ENCODE measurements at regions not wholly inside any gene's neighbourhood (a gene's known extent, or its start where the extent isn't known, plus 50 kb on each side); places are given as distances from the start of the nearest gene placed in this dataset.
A peak's percentile ranks its signal among the peaks of the same experiment; 100 is the strongest.

GRCh38 chr2:20507711-20508110 is 60.8 kb downstream of the RHOB start:
- no peak for TF ChIP-seq CTCF (IDR thresholded peaks at IDR 0.05)
- Histone ChIP-seq H3K9me3 (no peaks in the 10 kb centered on the region), H3K4me3 (no peak overlapping the region), H3K27me3 (no peaks in the 10 kb centered on the region), H3K36me3 (no peaks in the 10 kb centered on the region), H3K27ac (no peak overlapping the region), H3K4me1 (no peaks in the 10 kb centered on the region)
- ATAC-seq (no peak), DNase-seq (no peak)
- intact Hi-C loops (cut with DNase I): no loop called here

- no peaks in the 10 kb centered on the region for H3K27me3 ChIP-seq
- H3K4me3 ChIP-seq: no peak overlapping the region
- intact Hi-C loops (cut with DNase I): no loop called here
- no peaks in the 10 kb centered on the region for H3K4me1 ChIP-seq
- H3K9me3 ChIP-seq: no peaks in the 10 kb centered on the region
- DNase-seq (no peak), ATAC-seq (no peak)
- H3K36me3 ChIP-seq: no peaks in the 10 kb centered on the region
- no peak for TF ChIP-seq CTCF (IDR thresholded peaks at IDR 0.05)
- H3K27ac ChIP-seq: no peak overlapping the region
These were observed 62.5 kb downstream of the RHOB start for GRCh38 chr2:20509301-20509769.

DNA sequence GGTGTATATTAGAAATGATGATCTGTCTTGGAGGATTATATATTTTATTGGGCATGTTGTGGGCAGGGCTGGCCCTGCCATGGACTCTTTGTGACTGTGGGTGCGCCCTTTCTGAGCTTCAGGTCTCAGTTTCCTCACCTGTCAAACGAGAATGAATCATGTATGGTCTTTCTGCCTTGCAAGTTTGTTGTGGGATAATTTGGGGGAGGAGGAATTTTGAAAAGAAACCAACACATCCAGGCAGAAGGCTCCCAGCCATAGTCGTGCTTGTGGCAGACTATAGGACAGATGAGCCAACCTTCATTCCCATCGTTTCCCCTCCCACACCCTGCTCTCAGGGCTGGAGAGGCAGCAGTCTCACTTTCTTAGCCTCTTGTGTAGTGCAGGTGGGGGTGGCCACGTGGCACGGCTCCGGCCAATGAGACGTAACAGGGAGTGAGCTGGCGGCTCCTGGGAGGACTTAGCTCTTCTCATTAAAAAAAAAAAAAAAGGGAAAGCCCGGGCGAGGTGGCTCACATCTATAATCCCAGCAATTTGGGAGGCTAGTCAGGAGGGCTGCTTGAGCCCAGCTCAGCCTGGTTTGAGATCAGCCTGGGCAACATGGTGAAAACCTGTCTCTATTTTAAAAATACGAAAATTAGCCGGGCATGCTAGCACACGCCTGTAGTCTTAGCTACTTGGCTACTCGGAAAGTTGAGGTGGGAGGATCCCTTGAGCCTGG is 63.1 kb downstream of the RHOB start:
- H3K27ac ChIP-seq: no peak overlapping the region
- H3K9me3 ChIP-seq: no peaks in the 10 kb centered on the region
- peak; percentile 86 for DNase-seq
- no peaks in the 10 kb centered on the region for H3K36me3 ChIP-seq
- intact Hi-C loops (cut with DNase I): no loop called here
- TF ChIP-seq CTCF (IDR thresholded peaks at IDR 0.05): no peak
- no peak overlapping the region for H3K4me3 ChIP-seq
- no peaks in the 10 kb centered on the region for H3K4me1 ChIP-seq
- ATAC-seq: peak; percentile 93
- H3K27me3 ChIP-seq: no peaks in the 10 kb centered on the region

GRCh38 chr2:20511130-20511529 is 64.3 kb downstream of the RHOB start:
- H3K36me3 ChIP-seq: no peaks in the 10 kb centered on the region
- intact Hi-C loops (cut with DNase I): no loop called here
- no peak for TF ChIP-seq CTCF (IDR thresholded peaks at IDR 0.05)
- H3K4me1 ChIP-seq: no peaks in the 10 kb centered on the region
- H3K9me3 ChIP-seq: no peaks in the 10 kb centered on the region
- H3K27me3 ChIP-seq: no peaks in the 10 kb centered on the region
- no peak overlapping the region for H3K27ac ChIP-seq
- no peak for ATAC-seq
- no peak for DNase-seq
- H3K4me3 ChIP-seq: no peak overlapping the region

DNA sequence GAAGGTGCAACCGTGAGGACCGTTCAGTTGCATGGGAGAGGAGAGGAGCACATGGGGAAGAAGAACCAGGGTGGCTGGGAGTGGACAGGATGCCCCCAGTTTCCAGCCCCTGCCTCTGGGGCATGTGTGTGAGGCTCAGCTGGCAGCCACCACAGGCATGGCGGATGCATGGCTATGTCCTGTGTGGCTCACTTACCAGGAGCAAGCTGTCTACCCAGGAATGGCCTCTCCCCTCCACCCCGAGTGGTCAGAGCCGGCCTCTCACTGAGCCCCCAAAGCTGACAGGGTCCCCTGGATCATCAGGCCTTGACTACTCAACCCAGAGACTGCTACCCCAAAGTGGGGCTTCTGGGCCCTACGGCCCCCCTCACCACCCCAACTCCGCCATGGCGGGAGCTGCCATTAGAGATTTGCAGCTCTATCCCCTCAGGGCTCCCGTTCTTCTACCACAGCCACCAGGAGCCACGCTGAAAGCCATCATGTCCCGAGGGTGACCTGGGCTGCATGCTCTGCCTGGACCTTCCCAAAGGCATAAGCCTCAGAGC is 65.3 kb downstream of the RHOB start:
- ATAC-seq (no peak), DNase-seq (no peak)
- Histone ChIP-seq H3K4me1 (no peaks in the 10 kb centered on the region), H3K27me3 (no peaks in the 10 kb centered on the region), H3K9me3 (no peaks in the 10 kb centered on the region), H3K27ac (no peak overlapping the region), H3K36me3 (no peaks in the 10 kb centered on the region), H3K4me3 (no peak overlapping the region)
- TF ChIP-seq CTCF (IDR thresholded peaks at IDR 0.05): no peak
- intact Hi-C loops (cut with DNase I): no loop called here
